ENCODE measurements at regions not wholly inside any gene's neighbourhood (a gene's known extent, or its start where the extent isn't known, plus 50 kb on each side); places are given as distances from the start of the nearest gene placed in this dataset.
"Not testable (repeated sequence)": the region's sequence is repeated elsewhere in the genome, so short reads cannot be mapped to it uniquely, and the experiment has no call there.

DNA sequence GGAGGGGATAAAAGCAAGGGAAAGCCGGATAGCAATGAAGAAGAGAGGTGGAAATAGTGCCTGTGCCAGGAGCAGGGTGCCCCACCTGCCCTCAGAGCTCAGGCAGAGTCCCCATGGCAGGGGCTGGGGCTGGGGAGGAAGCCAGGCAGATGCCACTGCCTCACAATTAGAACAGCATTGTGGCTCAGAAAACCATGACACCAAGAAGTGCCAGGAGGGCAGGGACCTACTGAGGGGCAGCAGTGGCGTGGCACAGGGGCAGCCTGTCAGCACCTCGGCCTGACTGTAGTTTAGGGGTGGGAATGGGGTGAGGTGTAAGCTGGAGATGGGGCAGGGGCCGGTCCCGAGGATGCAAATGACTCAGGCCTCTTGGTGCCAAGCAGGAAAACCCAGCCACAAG, 532.1 kb upstream of the B3GAT1 start:
- TF ChIP-seq POLR2A (IDR thresholded peaks at IDR 0.05; ENCODE audit: extremely low read depth, insufficient read length) (no peak), MYC (IDR thresholded peaks at IDR 0.05; ENCODE audit: low read depth, low read length) (no peak), CTCF (IDR thresholded peaks at IDR 0.05; ENCODE audit: low read depth, low read length) (no peak)
- DNase-seq (ENCODE audit: low read depth) = no peak
- no peak overlapping the region for H3K4me3 ChIP-seq (ENCODE audit: low read depth, low read length)

DNA sequence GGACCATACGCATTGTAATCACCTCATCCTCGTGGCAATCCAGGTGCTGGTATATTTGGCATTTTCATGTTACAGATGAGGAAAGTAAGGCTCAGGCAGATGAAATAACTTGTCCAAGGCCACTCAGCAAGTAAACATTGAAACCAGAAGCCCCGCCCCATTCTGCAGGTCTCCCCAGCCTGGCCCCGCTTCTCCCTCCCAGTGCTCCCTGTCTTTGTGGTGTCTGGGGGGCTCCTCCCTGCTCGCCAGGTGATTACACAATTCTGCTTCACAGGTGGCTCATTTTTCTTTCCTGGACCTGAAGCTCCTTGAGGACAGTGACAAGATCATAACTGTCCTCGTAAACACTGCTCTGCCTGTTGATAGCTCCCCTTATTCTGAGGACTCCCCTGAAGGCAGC, 531.5 kb upstream of the B3GAT1 start:
- H3K4me3 ChIP-seq (ENCODE audit: low read depth, low read length) = no peak overlapping the region
- no peak for DNase-seq (ENCODE audit: low read depth)
- TF ChIP-seq MYC (IDR thresholded peaks at IDR 0.05; ENCODE audit: low read depth, low read length) (no peak), MAX (IDR thresholded peaks at IDR 0.05; ENCODE audit: low read depth, low read length) (no peak), CTCF (IDR thresholded peaks at IDR 0.05; ENCODE audit: low read depth, low read length) (no peak), POLR2A (IDR thresholded peaks at IDR 0.05; ENCODE audit: extremely low read depth, insufficient read length) (no peak)

DNA sequence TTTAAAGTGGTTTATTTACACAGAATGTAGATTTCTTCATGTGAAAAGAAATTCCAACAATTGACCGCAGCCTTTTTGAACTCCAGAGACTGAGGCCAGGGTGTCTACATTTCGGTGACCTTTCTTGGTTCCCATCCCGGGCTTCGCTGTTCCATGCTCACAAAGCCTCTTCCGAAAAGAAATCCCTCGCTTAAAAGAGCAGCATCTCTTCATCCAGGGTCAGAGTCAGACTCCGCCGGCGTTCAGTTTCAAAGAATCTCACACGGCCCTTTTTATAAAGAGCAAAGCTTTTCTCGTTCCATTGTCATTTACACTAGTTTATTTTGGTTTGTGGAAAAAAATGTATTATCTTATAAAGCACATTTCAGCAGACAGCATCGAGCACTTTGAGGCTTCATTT, 530.6 kb upstream of the B3GAT1 start:
- DNase-seq (ENCODE audit: low read depth) = no peak
- TF ChIP-seq MYC (IDR thresholded peaks at IDR 0.05; ENCODE audit: low read depth, low read length) (no peak), MAX (IDR thresholded peaks at IDR 0.05; ENCODE audit: low read depth, low read length) (no peak), POLR2A (IDR thresholded peaks at IDR 0.05; ENCODE audit: extremely low read depth, insufficient read length) (no peak), CTCF (IDR thresholded peaks at IDR 0.05; ENCODE audit: low read depth, low read length) (no peak)

GRCh38 chr11:134941936-134942600, 530.0 kb upstream of the B3GAT1 start:
- peak; percentile 35 for TF ChIP-seq CTCF (IDR thresholded peaks at IDR 0.05; ENCODE audit: low read depth, low read length)
- not testable (repeated sequence) for H3K4me3 ChIP-seq (ENCODE audit: low read depth, low read length)
- DNase-seq (ENCODE audit: low read depth) = peak; percentile 36

More for the DNA sequence above, 530.6 kb upstream of the B3GAT1 start:
- H3K4me3 ChIP-seq (ENCODE audit: low read depth, low read length) = no peak overlapping the region

- no peak for DNase-seq (ENCODE audit: low read depth)
- TF ChIP-seq POLR2A (IDR thresholded peaks at IDR 0.05; ENCODE audit: extremely low read depth, insufficient read length) = no peak
- TF ChIP-seq CTCF (IDR thresholded peaks at IDR 0.05; ENCODE audit: low read depth, low read length) = no peak
- no peak for TF ChIP-seq MYC (IDR thresholded peaks at IDR 0.05; ENCODE audit: low read depth, low read length)
- no peak for TF ChIP-seq MAX (IDR thresholded peaks at IDR 0.05; ENCODE audit: low read depth, low read length)
- no peak overlapping the region for H3K4me3 ChIP-seq (ENCODE audit: low read depth, low read length)
These were observed 529.3 kb upstream of the B3GAT1 start for GRCh38 chr11:134941326-134941725.

GRCh38 chr11:134940441-134941126, 528.5 kb upstream of the B3GAT1 start:
- no peak for TF ChIP-seq MAX (IDR thresholded peaks at IDR 0.05; ENCODE audit: low read depth, low read length)
- no peak for TF ChIP-seq POLR2A (IDR thresholded peaks at IDR 0.05; ENCODE audit: extremely low read depth, insufficient read length)
- no peak for TF ChIP-seq CTCF (IDR thresholded peaks at IDR 0.05; ENCODE audit: low read depth, low read length)
- TF ChIP-seq MYC (IDR thresholded peaks at IDR 0.05; ENCODE audit: low read depth, low read length) = no peak
- DNase-seq (ENCODE audit: low read depth) = no peak
- H3K4me3 ChIP-seq (ENCODE audit: low read depth, low read length) = no peak overlapping the region

All from NB4 (cell line).